Osteoblast (primary cell): ENCODE measurements at regions not wholly inside any gene's neighbourhood (a gene's known extent, or its start where the extent isn't known, plus 50 kb on each side); places are given as distances from the start of the nearest gene placed in this dataset.

Source experiments
- DNase-seq: peaks from one replicate; pipeline ENCODE4 v3.0.0; 2011; ENCODE audit warnings: low spot score, mixed read lengths; ENCODE audit not compliant: insufficient read length; ENCODE audit errors: missing footprints
- H2AFZ ChIP-seq: 2 replicates; pipeline ENCODE4 v1.6.0; 2011; ENCODE audit warnings: mild to moderate bottlenecking, low read length
- H3K27ac ChIP-seq: 2 replicates; pipeline ENCODE4 v1.5.1; 2011; ENCODE audit warnings: mild to moderate bottlenecking, low read depth, low read length, moderate library complexity
- H3K27me3 ChIP-seq: 2 replicates; pipeline ENCODE4 v1.6.0; 2012; ENCODE audit warnings: mild to moderate bottlenecking, control low read depth, inconsistent platforms, low read length, moderate library complexity; ENCODE audit not compliant: insufficient read depth
- H3K36me3 ChIP-seq: 2 replicates; pipeline ENCODE4 v1.5.1; 2011; ENCODE audit warnings: mild to moderate bottlenecking, low read length, control low read depth, moderate library complexity; ENCODE audit not compliant: insufficient read depth
- H3K4me1 ChIP-seq: 2 replicates; pipeline ENCODE4 v1.5.1; 2011; ENCODE audit warnings: mild to moderate bottlenecking, low read length, control low read depth, moderate library complexity; ENCODE audit not compliant: insufficient read depth
- H3K4me2 ChIP-seq: 2 replicates; pipeline ENCODE4 v1.6.0; 2011; ENCODE audit warnings: mild to moderate bottlenecking, low read length; ENCODE audit not compliant: insufficient read depth
- H3K4me3 ChIP-seq: fragments of 200-600 bp; sonication (generic); 3 replicates; pipeline ENCODE4 v1.5.1; 2012; ENCODE audit warnings: mild to moderate bottlenecking, low read length, inconsistent platforms; ENCODE audit not compliant: insufficient read depth
- H3K79me2 ChIP-seq: 2 replicates; pipeline ENCODE4 v1.6.0; 2012; ENCODE audit warnings: mild to moderate bottlenecking, low read length, control low read depth, inconsistent platforms; ENCODE audit not compliant: insufficient read depth
- H3K9me3 ChIP-seq: 2 replicates; pipeline ENCODE4 v1.5.1; 2011; ENCODE audit warnings: low read depth, low read length, control low read depth
- H4K20me1 ChIP-seq: 2 replicates; pipeline ENCODE4 v1.6.0; 2012; ENCODE audit warnings: mild to moderate bottlenecking, low read length, control low read depth; ENCODE audit not compliant: insufficient read depth
- CTCF ChIP-seq: IDR thresholded peaks from 2 replicates; pipeline ENCODE4 v1.5.1; 2011; ENCODE audit warnings: mild to moderate bottlenecking, low read depth, low read length, moderate library complexity; ENCODE audit errors: extremely low read depth

GRCh38 chr7:63925262-63925625, 73.4 kb upstream of the ZNF722 start:
- Histone ChIP-seq H3K4me3 (no peak overlapping the region), H3K27ac (no peak overlapping the region), H3K4me2 (no peak overlapping the region), H3K79me2 (no peaks in the 10 kb centered on the region), H3K4me1 (no peaks in the 10 kb centered on the region), H2AFZ (no peak overlapping the region), H3K27me3 (no peaks in the 10 kb centered on the region), H3K9me3 (no peaks in the 10 kb centered on the region), H4K20me1 (no peaks in the 10 kb centered on the region), H3K36me3 (no peaks in the 10 kb centered on the region)
- TF ChIP-seq CTCF = no peak
- no peak for DNase-seq

GRCh38 chr7:63925626-63926460, 72.8 kb upstream of the ZNF722 start:
- H4K20me1 ChIP-seq = no peaks in the 10 kb centered on the region
- H3K9me3 ChIP-seq = no peaks in the 10 kb centered on the region
- H2AFZ ChIP-seq = peak overlapping the region; percentile 29
- no peaks in the 10 kb centered on the region for H3K36me3 ChIP-seq
- peak overlapping the region; percentile 52 for H3K4me3 ChIP-seq
- no peaks in the 10 kb centered on the region for H3K4me1 ChIP-seq
- H3K27me3 ChIP-seq = no peaks in the 10 kb centered on the region
- no peak for DNase-seq
- no peak overlapping the region for H3K27ac ChIP-seq
- H3K4me2 ChIP-seq = peak overlapping the region; percentile 51
- no peaks in the 10 kb centered on the region for H3K79me2 ChIP-seq
- TF ChIP-seq CTCF = no peak

- no peaks in the 10 kb centered on the region for H3K27me3 ChIP-seq
- H3K79me2 ChIP-seq = no peaks in the 10 kb centered on the region
- H3K9me3 ChIP-seq = no peaks in the 10 kb centered on the region
- no peak overlapping the region for H2AFZ ChIP-seq
- no peak overlapping the region for H3K4me3 ChIP-seq
- H3K4me2 ChIP-seq = no peak overlapping the region
- H3K4me1 ChIP-seq = no peaks in the 10 kb centered on the region
- H4K20me1 ChIP-seq = no peaks in the 10 kb centered on the region
- H3K27ac ChIP-seq = no peak overlapping the region
- DNase-seq = no peak
- TF ChIP-seq CTCF = no peak
- H3K36me3 ChIP-seq = no peaks in the 10 kb centered on the region
Measured at GRCh38 chr7:63927261-63927660, 71.4 kb upstream of the ZNF722 start.

- H3K4me2 ChIP-seq = no peak overlapping the region
- no peak overlapping the region for H3K4me3 ChIP-seq
- H3K4me1 ChIP-seq = no peaks in the 10 kb centered on the region
- H3K36me3 ChIP-seq = no peaks in the 10 kb centered on the region
- no peak overlapping the region for H2AFZ ChIP-seq
- no peaks in the 10 kb centered on the region for H3K9me3 ChIP-seq
- TF ChIP-seq CTCF = no peak
- DNase-seq = no peak
- H4K20me1 ChIP-seq = no peaks in the 10 kb centered on the region
- no peak overlapping the region for H3K27ac ChIP-seq
- no peaks in the 10 kb centered on the region for H3K27me3 ChIP-seq
- no peaks in the 10 kb centered on the region for H3K79me2 ChIP-seq
Measured at GRCh38 chr7:63931057-63931600, 67.5 kb upstream of the ZNF722 start.
